Hepatocyte (in vitro differentiated cells): ENCODE measurements at regions not wholly inside any gene's neighbourhood (a gene's known extent, or its start where the extent isn't known, plus 50 kb on each side); places are given as distances from the start of the nearest gene placed in this dataset.

ENCODE experiments used
- DNase-seq: peaks from one replicate; pipeline ENCODE4 v3.0.0-alpha.2; 2016; ENCODE audit warnings: low spot score
- H2AFZ ChIP-seq: fragments of 200-600 bp; sonication (generic); 2 replicates; pipeline ENCODE4 v1.6.0; 2016; ENCODE audit warnings: antibody characterized with exemption, mild to moderate bottlenecking
- H3K27ac ChIP-seq: fragments of 200-600 bp; sonication (generic); 2 replicates; pipeline ENCODE4 v1.5.1; 2016; ENCODE audit warnings: mild to moderate bottlenecking
- H3K27me3 ChIP-seq: fragments of 200-600 bp; sonication (generic); 2 replicates; pipeline ENCODE4 v1.6.1; 2016
- H3K36me3 ChIP-seq: fragments of 200-600 bp; sonication (generic); replicated peaks from 2 replicates; pipeline ENCODE4 v1.5.1; 2016; ENCODE audit warnings: low read depth; ENCODE audit not compliant: insufficient read depth
- H3K4me1 ChIP-seq: fragments of 200-600 bp; sonication (generic); 2 replicates; pipeline ENCODE4 v1.5.1; 2016; ENCODE audit warnings: mild to moderate bottlenecking, moderate library complexity; ENCODE audit not compliant: insufficient read depth
- H3K4me2 ChIP-seq: fragments of 200-600 bp; sonication (generic); 2 replicates; pipeline ENCODE4 v1.6.0; 2016
- H3K4me3 ChIP-seq: fragments of 200-600 bp; sonication (generic); 2 replicates; pipeline ENCODE4 v1.5.1; 2016; ENCODE audit warnings: mild to moderate bottlenecking
- H3K79me2 ChIP-seq: fragments of 200-600 bp; sonication (generic); 2 replicates; pipeline ENCODE4 v1.6.0; 2017; ENCODE audit warnings: mild to moderate bottlenecking
- H3K9me2 ChIP-seq: fragments of 200-600 bp; sonication (generic); replicated peaks from 2 replicates; pipeline ENCODE4 v1.6.0; 2017; ENCODE audit warnings: mild to moderate bottlenecking; ENCODE audit not compliant: insufficient read depth
- H3K9me3 ChIP-seq: fragments of 200-600 bp; sonication (generic); 2 replicates; pipeline ENCODE4 v1.5.1; 2016; ENCODE audit warnings: low read depth, mild to moderate bottlenecking
- H4K20me1 ChIP-seq: fragments of 200-600 bp; sonication (generic); 2 replicates; pipeline ENCODE4 v1.6.0; 2016; ENCODE audit warnings: mild to moderate bottlenecking; ENCODE audit not compliant: insufficient read depth, poor library complexity, severe bottlenecking
- EZH2 ChIP-seq: fragments of 200-600 bp; sonication (generic); IDR thresholded peaks from 2 replicates; pipeline ENCODE4 v1.6.1; 2016; ENCODE audit warnings: antibody characterized with exemption, mild to moderate bottlenecking, borderline replicate concordance
- EZH2phosphoT487 ChIP-seq: fragments of 200-600 bp; sonication (generic); IDR thresholded peaks from one replicate; pipeline ENCODE4 v1.6.1; 2018; ENCODE audit warnings: antibody characterized with exemption, mild to moderate bottlenecking, low read depth, moderate library complexity; ENCODE audit not compliant: unreplicated experiment, severe bottlenecking
- WGBS: methylation state at CpG from one replicate; pipeline ENCODE4 v1.1.6; 2016; ENCODE audit warnings: low lambda C conversion rate; ENCODE audit errors: missing lambda C conversion rate; 5-methylcytosine and 5-hydroxymethylcytosine counted together
- TF ChIP-seq, protein P1 (sequence below): fragments of 200-600 bp; sonication (generic); IDR thresholded peaks from 2 replicates; pipeline ENCODE4 v1.5.1; 2016; ENCODE audit warnings: antibody characterized with exemption, mild to moderate bottlenecking; ENCODE audit not compliant: poor library complexity

- Histone ChIP-seq H3K4me1 (no peaks in the 10 kb centered on the region), H3K27ac (no peak overlapping the region), H3K27me3 (peaks cover 5% of the 10 kb centered on the region), H3K4me3 (no peak overlapping the region), H3K79me2 (no peaks in the 10 kb centered on the region), H4K20me1 (no peaks in the 10 kb centered on the region), H3K9me2 (no peaks in the 10 kb centered on the region), H3K4me2 (no peak overlapping the region), H2AFZ (no peak overlapping the region), H3K36me3 (no peaks in the 10 kb centered on the region), H3K9me3 (no peaks in the 10 kb centered on the region)
- 41% methylated on average over 5 of the region's 5 CpGs for WGBS
- no peak for DNase-seq
- TF ChIP-seq EZH2phosphoT487, result no peak
- no peak for TF ChIP-seq EZH2
- TF ChIP-seq, protein P1, sequence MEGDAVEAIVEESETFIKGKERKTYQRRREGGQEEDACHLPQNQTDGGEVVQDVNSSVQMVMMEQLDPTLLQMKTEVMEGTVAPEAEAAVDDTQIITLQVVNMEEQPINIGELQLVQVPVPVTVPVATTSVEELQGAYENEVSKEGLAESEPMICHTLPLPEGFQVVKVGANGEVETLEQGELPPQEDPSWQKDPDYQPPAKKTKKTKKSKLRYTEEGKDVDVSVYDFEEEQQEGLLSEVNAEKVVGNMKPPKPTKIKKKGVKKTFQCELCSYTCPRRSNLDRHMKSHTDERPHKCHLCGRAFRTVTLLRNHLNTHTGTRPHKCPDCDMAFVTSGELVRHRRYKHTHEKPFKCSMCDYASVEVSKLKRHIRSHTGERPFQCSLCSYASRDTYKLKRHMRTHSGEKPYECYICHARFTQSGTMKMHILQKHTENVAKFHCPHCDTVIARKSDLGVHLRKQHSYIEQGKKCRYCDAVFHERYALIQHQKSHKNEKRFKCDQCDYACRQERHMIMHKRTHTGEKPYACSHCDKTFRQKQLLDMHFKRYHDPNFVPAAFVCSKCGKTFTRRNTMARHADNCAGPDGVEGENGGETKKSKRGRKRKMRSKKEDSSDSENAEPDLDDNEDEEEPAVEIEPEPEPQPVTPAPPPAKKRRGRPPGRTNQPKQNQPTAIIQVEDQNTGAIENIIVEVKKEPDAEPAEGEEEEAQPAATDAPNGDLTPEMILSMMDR, result no peak
These were observed 201.5 kb upstream of the C1orf174 start for GRCh38 chr1:4101459-4102161.

DNA sequence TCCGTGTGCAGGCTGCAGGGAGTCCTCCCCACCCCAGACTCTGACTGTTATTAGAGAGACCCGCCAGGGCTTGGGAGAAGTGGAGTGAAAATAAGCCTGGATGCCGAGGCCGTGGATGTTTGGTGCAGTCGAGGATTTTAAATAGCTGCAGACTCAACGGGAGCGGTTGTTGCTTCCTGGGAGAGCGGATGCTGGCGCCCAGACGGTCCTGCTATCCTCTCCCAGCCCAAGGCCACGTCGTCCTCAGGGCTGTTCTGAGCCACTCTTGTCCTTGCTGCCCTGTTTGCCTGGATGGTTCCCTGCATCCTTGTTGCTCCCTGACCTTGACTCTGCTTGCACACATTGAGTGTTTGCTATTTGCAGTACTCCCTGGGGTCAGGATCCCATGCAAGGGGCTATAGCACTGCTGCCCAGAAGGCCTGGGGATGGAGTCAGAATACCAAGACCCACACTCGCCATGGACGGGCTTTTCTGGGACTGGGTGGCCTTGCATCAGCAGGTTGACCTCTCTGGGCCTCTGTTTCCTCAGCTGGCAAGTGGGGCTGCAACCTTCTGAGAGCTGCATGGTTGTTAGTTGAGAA, 205.3 kb upstream of the C1orf174 start:
- DNase-seq, result no peak
- WGBS, result 86% methylated on average over 14 of the region's 14 CpGs
- TF ChIP-seq, protein P1, result no peak
- TF ChIP-seq EZH2phosphoT487 (no peak), EZH2 (no peak)
- Histone ChIP-seq H2AFZ (no peak overlapping the region), H3K9me3 (no peaks in the 10 kb centered on the region), H3K4me3 (no peak overlapping the region), H3K4me1 (peaks cover 13% of the 10 kb centered on the region), H3K36me3 (no peaks in the 10 kb centered on the region), H3K79me2 (no peaks in the 10 kb centered on the region), H3K4me2 (no peak overlapping the region), H4K20me1 (no peaks in the 10 kb centered on the region), H3K27ac (no peak overlapping the region), H3K27me3 (peaks cover 5% of the 10 kb centered on the region), H3K9me2 (no peaks in the 10 kb centered on the region)

DNA sequence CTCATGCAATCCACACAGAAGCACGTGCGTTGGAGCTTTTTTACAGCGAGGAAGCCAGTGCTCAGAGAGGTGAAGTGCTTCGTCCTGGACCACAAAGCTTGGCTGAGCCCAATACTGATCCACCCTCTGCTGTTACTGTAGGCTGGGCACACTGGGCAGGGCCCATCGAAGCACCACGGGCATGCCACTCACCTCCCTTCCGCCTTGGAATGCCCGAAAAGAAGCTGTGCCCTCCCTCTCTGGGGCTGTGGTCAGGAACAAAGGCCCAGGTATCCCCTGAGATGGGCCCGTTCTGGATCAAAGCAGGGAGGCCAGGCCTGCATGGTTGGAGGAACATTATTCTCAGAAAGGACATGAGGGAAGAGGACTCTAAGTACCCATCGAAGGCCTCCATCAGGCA, 206.7 kb upstream of the C1orf174 start:
- Histone ChIP-seq H3K9me2 (no peaks in the 10 kb centered on the region), H4K20me1 (no peaks in the 10 kb centered on the region), H3K27ac (no peak overlapping the region), H3K36me3 (no peaks in the 10 kb centered on the region), H3K9me3 (no peaks in the 10 kb centered on the region), H3K4me2 (no peak overlapping the region), H3K79me2 (no peaks in the 10 kb centered on the region), H3K4me1 (peaks cover 13% of the 10 kb centered on the region), H3K27me3 (no peaks in the 10 kb centered on the region), H3K4me3 (no peak overlapping the region), H2AFZ (no peak overlapping the region)
- no peak for DNase-seq
- 91% methylated on average over 10 of the region's 10 CpGs for WGBS
- TF ChIP-seq, protein P1, result no peak
- TF ChIP-seq EZH2 (no peak), EZH2phosphoT487 (no peak)
